NCI-H1105 treated with DMSO at 0.1 percent for 48 hours (cell line): ENCODE measurements at regions not wholly inside any gene's neighbourhood (a gene's known extent, or its start where the extent isn't known, plus 50 kb on each side); places are given as distances from the start of the nearest gene placed in this dataset.
"Not testable (repeated sequence)": the region's sequence is repeated elsewhere in the genome, so short reads cannot be mapped to it uniquely, and the experiment has no call there.

Source experiments
- DNase-seq: peaks from one replicate; lab custom pipeline; 2025; lab: John Stamatoyannopoulos, UW

- DNase-seq, result no peak
These were observed 97.5 kb downstream of the DLL1 start for GRCh38 chr6:170193326-170193821.

DNA sequence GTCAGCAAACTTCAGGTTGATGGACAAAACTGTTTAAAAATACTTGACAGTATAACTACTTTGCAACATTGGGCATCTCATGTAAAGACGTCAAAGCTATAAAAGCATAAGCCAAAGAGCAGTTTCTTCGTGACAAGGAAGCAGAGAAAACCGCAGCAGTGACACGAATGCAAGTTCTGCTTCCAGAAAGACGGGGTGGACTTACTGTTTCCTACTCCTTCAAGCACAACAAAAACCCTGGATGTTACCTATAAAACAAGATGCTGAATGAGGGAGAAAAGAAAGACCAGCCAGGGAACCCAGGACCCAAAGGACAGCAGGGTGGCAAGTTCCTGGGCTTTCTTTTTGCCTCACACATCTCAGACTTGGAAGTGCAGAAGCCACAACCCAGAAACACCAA, 98.0 kb downstream of the DLL1 start:
- no peak for DNase-seq

DNA sequence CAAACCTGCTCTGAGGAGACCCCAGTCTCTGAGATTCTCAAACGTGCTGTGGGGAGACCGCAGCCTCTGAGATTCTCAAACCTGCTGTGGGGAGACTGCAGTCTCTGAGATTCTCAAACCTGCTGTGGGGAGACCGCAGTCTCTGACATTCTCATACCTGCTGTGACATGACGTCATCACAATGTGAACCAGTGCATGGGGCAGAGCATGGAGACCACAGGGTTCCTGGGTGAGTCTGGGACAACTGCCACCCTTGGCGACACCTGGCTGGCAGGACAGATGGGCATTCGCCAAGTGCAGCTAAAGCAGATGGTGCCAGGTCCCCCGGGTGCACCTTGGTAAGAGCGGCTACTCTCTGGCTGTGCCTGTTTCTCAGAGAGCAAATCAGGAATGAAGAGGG, 98.8 kb downstream of the DLL1 start:
- not testable (repeated sequence) for DNase-seq

GRCh38 chr6:170190046-170190445, 100.8 kb downstream of the DLL1 start:
- DNase-seq, result no peak

DNA sequence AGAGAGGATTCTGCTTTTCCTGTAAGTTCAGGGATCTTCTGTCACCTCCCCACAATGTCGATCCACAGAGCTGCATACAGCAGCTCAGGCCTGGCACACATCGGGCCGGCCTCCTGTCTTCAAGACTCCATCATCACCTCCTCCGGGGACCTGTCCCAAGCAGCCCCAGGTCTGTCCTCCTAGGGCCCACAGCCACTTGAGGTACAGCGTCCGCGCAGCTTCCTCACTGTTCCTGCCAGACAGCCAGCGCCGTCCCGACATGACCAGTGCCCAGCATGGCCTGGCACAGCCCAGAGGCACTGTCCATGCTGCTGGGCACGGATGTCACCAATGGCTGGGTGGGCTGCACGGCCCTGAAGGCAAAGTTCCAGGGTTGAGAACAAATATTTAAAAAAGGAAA, 101.6 kb downstream of the DLL1 start:
- no peak for DNase-seq

DNA sequence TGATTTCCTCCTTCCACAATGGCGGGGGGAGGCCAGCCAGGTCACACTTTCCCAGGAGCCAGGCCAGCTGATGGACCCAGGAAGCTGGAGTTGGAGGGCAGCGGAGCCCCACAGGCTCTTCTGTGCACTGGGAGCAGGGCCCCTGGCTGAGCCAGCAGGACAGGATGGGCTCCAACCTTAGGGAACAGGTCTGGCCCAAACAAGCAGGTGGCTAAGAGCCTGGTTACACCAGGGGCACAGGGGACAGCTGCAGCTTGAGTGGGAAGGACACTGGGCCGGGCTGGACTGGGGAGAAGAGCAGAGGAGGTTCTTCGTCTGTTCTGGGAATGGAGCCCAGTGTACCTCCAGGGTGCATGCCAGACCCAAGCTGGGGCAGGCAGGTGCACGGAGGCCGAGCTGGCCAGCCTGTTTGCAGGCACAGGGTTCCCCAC, 102.3 kb downstream of the DLL1 start:
- DNase-seq, result no peak

DNA sequence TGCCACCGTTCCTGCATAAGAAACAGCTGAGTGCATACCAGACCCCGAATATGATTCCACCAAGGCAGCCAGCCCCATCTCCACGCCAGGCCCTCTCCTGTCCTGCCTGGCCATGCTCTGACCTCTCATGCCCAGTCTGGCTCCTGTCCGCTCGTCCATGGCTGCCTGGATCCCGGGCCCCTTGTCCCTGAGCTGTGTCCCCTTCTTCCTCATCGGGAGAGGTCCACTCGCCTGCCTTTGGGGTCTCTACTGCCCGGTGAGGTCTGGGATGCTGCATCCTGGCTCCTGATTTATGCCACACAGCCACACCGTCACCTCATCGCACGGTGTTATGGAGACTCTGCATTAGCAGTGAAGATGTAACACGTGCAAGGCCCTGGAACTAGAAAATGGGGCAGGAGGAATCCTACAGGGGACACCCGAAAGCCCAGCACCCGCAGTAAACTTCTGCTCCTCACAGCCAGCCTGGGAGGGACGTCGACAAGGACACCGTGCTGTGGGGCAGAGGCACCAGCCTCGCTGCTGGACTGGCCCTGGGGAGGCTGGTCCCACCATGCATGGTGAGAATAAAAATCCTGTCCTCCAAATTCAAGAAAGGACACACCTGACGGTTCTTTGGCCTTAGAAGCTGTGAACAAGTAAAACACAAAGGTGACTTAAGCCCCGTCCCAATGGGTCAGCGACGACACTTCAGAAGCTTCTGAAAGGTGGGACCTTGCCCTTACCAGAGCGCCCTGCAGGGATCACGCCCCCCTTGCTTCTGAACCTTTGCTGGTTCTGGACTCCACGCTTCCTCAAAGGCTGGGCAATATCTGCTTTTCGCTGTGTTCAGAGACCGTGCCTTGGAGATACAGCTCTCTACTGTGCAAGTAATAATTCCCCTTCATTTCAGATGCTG, 103.0 kb downstream of the DLL1 start:
- no peak for DNase-seq

GRCh38 chr6:170186941-170187668, 103.8 kb downstream of the DLL1 start:
- no peak for DNase-seq

- DNase-seq, result no peak
These were observed 104.6 kb downstream of the DLL1 start for GRCh38 chr6:170186006-170186935.

DNA sequence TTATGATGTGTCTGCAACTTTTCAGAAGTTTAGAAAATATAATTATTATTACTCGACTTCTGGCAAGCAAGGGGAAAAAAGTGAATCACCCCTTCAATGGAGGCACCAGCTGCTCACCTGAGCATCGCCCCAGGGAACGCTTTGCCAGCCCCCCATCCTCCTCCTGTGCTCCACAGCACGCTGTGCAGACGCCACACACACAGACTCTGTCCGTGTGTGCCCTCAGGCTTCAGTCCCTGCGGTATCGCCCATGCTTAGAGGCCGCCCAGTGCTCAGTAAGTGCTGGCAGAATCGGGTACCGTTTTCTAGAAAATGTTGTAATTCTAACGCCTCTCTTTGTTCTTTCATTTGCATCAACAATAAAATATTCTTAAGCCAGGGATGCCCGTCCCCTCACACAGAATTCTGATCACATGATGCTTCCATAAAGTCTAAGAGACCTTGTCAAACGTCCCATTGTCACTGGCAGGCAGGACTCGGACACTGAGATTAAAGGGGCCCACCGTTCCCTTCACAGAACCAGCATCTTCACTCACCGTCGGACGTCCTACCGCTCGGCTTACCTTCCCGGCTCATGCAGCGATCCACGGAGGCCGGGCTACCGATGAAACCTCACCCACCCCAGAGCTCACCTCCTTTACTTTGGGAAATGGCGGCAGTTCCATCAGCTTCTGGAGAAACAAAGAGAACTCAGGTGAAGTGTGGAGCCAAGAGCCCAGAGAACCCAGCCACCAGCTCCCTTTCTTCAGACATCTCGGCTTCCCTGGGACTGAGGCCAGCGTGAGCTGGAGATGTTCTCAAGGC, 105.5 kb downstream of the DLL1 start:
- no peak for DNase-seq

- no peak for DNase-seq
These were observed 106.6 kb downstream of the DLL1 start for GRCh38 chr6:170184316-170184715.

GRCh38 chr6:170183521-170183920, 107.4 kb downstream of the DLL1 start:
- DNase-seq, result no peak

- DNase-seq, result no peak
These were observed 108.1 kb downstream of the DLL1 start for GRCh38 chr6:170182781-170183120.

DNA sequence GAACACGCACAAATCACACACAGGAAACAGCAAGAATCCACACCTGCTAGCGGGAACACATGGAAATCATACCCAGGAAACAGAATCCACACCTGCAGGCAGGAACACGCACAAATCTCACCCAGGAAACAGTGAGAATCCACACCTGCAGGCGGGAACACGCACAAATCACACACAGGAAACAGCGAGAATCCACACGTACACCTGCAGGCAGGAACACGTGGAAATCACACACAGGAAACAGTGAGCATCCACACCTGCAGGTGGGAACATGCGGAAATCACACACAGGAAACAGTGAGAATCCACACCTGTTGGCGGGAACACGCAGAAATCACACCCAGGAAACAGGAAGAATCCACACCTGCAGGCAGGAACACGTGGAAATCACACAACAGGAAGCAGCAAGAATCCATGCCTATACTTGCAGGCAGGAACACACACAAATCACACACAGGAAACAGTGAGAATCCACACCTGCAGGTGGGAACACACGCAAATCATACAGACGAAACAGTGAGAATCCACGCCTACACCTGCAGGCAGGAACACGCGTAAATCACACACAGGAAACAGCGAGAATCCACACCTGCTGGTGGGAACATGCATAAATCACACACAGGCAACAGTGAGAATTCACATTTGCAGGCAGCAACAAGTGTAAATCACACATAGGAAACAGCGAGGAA, 108.6 kb downstream of the DLL1 start:
- DNase-seq, result no peak

DNA sequence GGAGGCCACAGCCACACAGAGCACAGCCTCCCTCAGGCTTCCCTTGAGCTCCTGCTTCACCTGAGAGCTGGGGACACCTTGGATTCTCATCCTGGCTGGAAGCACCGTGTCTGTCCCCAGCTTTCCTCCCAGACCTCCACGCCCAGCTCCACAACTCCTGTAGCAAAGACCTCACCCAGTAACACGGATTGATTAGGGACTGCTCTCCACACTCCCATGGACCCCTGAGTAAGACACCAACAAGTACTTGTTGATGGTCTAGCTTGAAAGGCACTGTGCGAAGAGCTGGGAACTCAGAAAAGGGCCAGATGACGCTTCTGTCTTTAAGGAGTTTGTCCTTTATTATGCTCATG, 109.6 kb downstream of the DLL1 start:
- DNase-seq, result no peak

GRCh38 chr6:170180671-170181337, 110.1 kb downstream of the DLL1 start:
- DNase-seq, result no peak

DNA sequence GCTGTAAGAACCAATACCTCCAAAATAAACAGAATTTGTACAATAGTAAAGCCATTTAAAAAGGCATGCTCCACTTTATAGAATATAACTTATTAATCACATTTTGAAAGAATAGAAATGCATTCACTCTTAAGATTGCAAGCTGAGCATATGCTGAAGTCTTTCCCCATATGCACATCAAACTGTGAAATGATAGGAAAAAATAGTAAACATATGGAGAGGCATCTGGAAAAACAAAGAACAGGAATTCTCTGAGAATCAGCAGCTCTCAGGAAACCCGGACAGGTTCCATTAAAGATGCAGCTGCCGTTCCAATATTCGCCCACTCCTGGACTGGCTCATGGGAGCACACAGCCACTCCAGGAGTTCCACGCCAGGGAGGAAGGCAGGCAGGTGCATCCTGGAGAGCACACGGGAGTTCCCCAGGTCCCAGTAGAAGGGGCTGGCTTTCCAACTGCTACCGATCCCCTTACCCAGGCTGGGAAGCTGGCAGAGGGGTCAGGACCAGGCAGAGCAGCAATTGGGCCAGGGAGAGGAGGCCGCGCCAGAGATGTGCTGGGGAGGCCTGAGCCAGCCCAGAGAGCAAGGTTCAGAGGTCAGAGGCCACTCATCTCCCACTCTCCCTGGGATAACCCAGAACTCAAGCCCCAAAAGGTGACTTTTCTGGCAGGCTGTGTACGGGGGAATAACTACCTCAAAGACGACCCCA, 111.1 kb downstream of the DLL1 start:
- DNase-seq, result peak; percentile 34

- peak; percentile 69 for DNase-seq
These were observed 112.1 kb downstream of the DLL1 start for GRCh38 chr6:170178561-170179477.
